ENCODE measurements at regions not wholly inside any gene's neighbourhood (a gene's known extent, or its start where the extent isn't known, plus 50 kb on each side); places are given as distances from the start of the nearest gene placed in this dataset.

DNA sequence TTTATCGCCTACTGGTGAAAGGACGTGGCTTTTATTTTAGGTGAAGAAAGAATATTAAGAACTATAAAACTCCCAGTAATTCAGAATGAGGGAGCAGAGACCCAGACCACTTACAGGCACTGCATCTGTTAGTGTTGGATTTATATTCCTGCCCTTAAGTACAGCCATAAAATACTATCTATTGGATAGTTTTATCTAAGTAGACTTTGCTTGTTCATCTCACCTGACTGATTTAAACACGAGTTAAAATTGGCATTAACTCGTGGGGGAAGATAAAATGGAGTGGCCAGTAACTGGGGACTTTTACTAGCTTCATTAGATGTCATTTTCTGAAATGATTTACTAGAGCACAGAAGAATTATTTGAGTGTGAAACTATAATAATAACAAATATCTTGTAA lies 1377.5 kb upstream of the TMEM132C start:
- H3K27ac ChIP-seq (ENCODE audit: low read length in 2 of 2): no peak overlapping the region
- no peak for DNase-seq
- no peaks in the 10 kb centered on the region for H3K36me3 ChIP-seq (replicated peaks in 1 of 2; ENCODE audit: control extremely low read depth in 1 of 2, control insufficient read depth in 1 of 2, extremely low read depth in 1 of 2, insufficient read depth in 2 of 2, low read length in 1 of 2)
- Mint-ChIP-seq H3K27ac (no peak overlapping the region), H3K4me1 (no peaks in the 10 kb centered on the region), H3K4me3 (no peak overlapping the region), H3K9me3 (ENCODE audit: insufficient read depth) (peaks cover 4% of the 10 kb centered on the region), H3K27me3 (no peaks in the 10 kb centered on the region)
- no peak overlapping the region for H3K9ac ChIP-seq (ENCODE audit: low read length)
- H3K4me2 ChIP-seq (replicated peaks; ENCODE audit: low read depth, low read length, poor library complexity, severe bottlenecking): no peak overlapping the region
- ChIA-PET CTCF (no interaction called here), POLR2A (no interaction called here)
- H3K79me2 ChIP-seq (ENCODE audit: control insufficient read depth, insufficient read depth, low read length): no peaks in the 10 kb centered on the region
- no peak for TF ChIP-seq EZH2 (IDR thresholded peaks at IDR 0.05; ENCODE audit: borderline replicate concordance, insufficient read depth, low read depth, low read length, poor library complexity, severe bottlenecking)
- TF ChIP-seq, protein P1, sequence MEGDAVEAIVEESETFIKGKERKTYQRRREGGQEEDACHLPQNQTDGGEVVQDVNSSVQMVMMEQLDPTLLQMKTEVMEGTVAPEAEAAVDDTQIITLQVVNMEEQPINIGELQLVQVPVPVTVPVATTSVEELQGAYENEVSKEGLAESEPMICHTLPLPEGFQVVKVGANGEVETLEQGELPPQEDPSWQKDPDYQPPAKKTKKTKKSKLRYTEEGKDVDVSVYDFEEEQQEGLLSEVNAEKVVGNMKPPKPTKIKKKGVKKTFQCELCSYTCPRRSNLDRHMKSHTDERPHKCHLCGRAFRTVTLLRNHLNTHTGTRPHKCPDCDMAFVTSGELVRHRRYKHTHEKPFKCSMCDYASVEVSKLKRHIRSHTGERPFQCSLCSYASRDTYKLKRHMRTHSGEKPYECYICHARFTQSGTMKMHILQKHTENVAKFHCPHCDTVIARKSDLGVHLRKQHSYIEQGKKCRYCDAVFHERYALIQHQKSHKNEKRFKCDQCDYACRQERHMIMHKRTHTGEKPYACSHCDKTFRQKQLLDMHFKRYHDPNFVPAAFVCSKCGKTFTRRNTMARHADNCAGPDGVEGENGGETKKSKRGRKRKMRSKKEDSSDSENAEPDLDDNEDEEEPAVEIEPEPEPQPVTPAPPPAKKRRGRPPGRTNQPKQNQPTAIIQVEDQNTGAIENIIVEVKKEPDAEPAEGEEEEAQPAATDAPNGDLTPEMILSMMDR (IDR thresholded peaks at IDR 0.05): no peak
- WGBS (ENCODE audit: insufficient coverage): 90% methylated on average over 2 of the region's 4 CpGs
- intact Hi-C loops (cut with micrococcal nuclease): no loop called here
- H3K4me1 ChIP-seq (ENCODE audit: control insufficient read depth in 2 of 2, insufficient read depth in 2 of 2, low read length in 2 of 2): no peaks in the 10 kb centered on the region
- ATAC-seq (ENCODE audit: low read depth): no peak
- no peak overlapping the region for H2AFZ ChIP-seq (ENCODE audit: insufficient read depth, low read depth, low read length, poor library complexity, severe bottlenecking)
- no peaks in the 10 kb centered on the region for H3K27me3 ChIP-seq (replicated peaks in 1 of 4; ENCODE audit: control extremely low read depth in 1 of 4, control insufficient read depth in 3 of 4, insufficient read depth in 4 of 4, low read length in 3 of 4)
- H4K20me1 ChIP-seq (ENCODE audit: control insufficient read depth, insufficient read depth, low read length, poor library complexity, severe bottlenecking): no peaks in the 10 kb centered on the region
- H3K9me3 ChIP-seq (ENCODE audit: control extremely low read depth in 1 of 3, control insufficient read depth in 2 of 3, insufficient read depth in 1 of 3, low read length in 2 of 3): no peaks in the 10 kb centered on the region
- H3K4me3 ChIP-seq (ENCODE audit: control extremely low read depth in 1 of 5, extremely low read depth in 1 of 5, insufficient read depth in 1 of 5, low read depth in 2 of 5, low read length in 4 of 5): no peak overlapping the region

DNA sequence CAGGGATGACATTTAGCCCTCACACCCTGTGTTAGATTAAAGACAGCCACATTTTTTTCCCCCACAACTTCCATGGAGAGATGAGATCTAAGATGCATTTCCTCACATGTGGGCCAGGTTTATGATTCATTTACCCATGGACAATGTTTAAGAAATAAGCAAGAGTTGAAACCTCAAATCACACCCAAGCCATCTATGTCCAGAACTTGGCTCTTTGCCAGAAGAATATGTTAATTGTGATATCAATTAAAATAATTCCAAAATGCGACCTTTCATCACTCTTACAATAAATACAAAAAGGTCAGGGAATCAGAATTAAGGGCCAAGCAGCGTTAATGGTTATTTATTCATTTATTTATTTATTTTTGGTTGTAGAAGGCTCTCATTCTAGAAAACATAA lies 1376.9 kb upstream of the TMEM132C start:
- H3K36me3 ChIP-seq (replicated peaks in 1 of 2; ENCODE audit: control extremely low read depth in 1 of 2, control insufficient read depth in 1 of 2, extremely low read depth in 1 of 2, insufficient read depth in 2 of 2, low read length in 1 of 2): no peaks in the 10 kb centered on the region
- H3K4me3 Mint-ChIP-seq: no peak overlapping the region
- no peaks in the 10 kb centered on the region for H3K9me3 ChIP-seq (ENCODE audit: control extremely low read depth in 1 of 3, control insufficient read depth in 2 of 3, insufficient read depth in 1 of 3, low read length in 2 of 3)

More for the DNA sequence above, 1376.9 kb upstream of the TMEM132C start:
- no peaks in the 10 kb centered on the region for H3K27me3 ChIP-seq (replicated peaks in 1 of 4; ENCODE audit: control extremely low read depth in 1 of 4, control insufficient read depth in 3 of 4, insufficient read depth in 4 of 4, low read length in 3 of 4)
- H4K20me1 ChIP-seq (ENCODE audit: control insufficient read depth, insufficient read depth, low read length, poor library complexity, severe bottlenecking): no peaks in the 10 kb centered on the region
- no peaks in the 10 kb centered on the region for H3K4me1 ChIP-seq (ENCODE audit: control insufficient read depth in 2 of 2, insufficient read depth in 2 of 2, low read length in 2 of 2)
- ATAC-seq (ENCODE audit: low read depth) (no peak), DNase-seq (no peak)
- Mint-ChIP-seq H3K27ac (no peak overlapping the region), H3K4me1 (no peaks in the 10 kb centered on the region), H3K27me3 (no peaks in the 10 kb centered on the region), H3K9me3 (ENCODE audit: insufficient read depth) (peaks cover 4% of the 10 kb centered on the region)
- WGBS (ENCODE audit: insufficient coverage): no CpG with 5 or more reads among the region's 2 CpGs
- no peak overlapping the region for H3K27ac ChIP-seq (ENCODE audit: low read length in 2 of 2)
- H3K79me2 ChIP-seq (ENCODE audit: control insufficient read depth, insufficient read depth, low read length): no peaks in the 10 kb centered on the region
- TF ChIP-seq EZH2 (IDR thresholded peaks at IDR 0.05; ENCODE audit: borderline replicate concordance, insufficient read depth, low read depth, low read length, poor library complexity, severe bottlenecking): no peak
- H2AFZ ChIP-seq (ENCODE audit: insufficient read depth, low read depth, low read length, poor library complexity, severe bottlenecking): no peak overlapping the region
- H3K9ac ChIP-seq (ENCODE audit: low read length): no peak overlapping the region
- intact Hi-C loops (cut with micrococcal nuclease): no loop called here
- CTCF ChIA-PET: no interaction called here
- no peak overlapping the region for H3K4me3 ChIP-seq (ENCODE audit: control extremely low read depth in 1 of 5, extremely low read depth in 1 of 5, insufficient read depth in 1 of 5, low read depth in 2 of 5, low read length in 4 of 5)
- POLR2A ChIA-PET: no interaction called here
- no peak overlapping the region for H3K4me2 ChIP-seq (replicated peaks; ENCODE audit: low read depth, low read length, poor library complexity, severe bottlenecking)

Data from B cell (primary cell).